GM19467 (cell line): ENCODE measurements at regions not wholly inside any gene's neighbourhood (a gene's known extent, or its start where the extent isn't known, plus 50 kb on each side); places are given as distances from the start of the nearest gene placed in this dataset.

ENCODE experiments used
- ATAC-seq: cut with Tn5 transposase; IDR thresholded peaks from one replicate; pipeline ENCODE4 v1.9.1; 2021; ENCODE audit warnings: mild to moderate bottlenecking, moderate library complexity; ENCODE audit not compliant: unreplicated experiment

GRCh38 chr3:31244929-31245817 lies 287.6 kb upstream of the STT3B start:
- ATAC-seq = no peak

DNA sequence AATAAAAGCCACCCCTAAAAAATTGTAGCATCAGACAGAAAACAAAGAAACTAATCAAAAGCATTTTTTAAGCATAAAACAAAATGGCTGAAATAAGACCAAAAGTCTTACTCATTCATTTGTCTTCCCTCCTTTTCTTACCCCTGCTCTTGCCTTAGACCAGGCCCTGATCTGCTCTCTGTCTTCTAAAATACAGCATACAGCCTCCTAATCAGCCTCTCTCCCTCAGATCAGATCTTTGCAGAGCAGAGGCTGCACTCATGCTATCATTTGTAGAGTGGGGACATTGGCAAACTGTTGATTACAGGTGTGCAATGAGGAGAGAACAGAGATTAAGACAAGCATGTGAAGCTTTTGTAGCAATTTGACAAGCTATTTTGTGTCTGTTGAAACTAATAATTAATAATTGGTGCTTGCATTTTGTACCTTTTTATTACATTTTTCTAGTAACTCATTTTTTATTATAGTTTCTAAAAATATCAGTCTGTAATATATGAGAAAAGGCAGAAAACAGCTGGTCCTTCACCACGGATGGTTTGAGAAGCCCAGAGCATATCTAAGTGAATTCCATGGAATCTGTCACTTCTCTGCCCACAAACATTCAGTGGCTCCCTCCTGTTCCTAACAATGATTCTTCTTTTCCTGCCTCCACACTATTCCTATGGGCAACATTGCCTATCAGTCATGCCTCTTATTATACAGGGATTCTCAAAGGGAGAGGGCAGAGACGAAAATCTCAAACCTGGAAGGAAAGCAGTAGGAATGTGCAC lies 286.2 kb upstream of the STT3B start:
- no peak for ATAC-seq

- no peak for ATAC-seq
These were observed 285.7 kb upstream of the STT3B start for GRCh38 chr3:31247063-31247447.

DNA sequence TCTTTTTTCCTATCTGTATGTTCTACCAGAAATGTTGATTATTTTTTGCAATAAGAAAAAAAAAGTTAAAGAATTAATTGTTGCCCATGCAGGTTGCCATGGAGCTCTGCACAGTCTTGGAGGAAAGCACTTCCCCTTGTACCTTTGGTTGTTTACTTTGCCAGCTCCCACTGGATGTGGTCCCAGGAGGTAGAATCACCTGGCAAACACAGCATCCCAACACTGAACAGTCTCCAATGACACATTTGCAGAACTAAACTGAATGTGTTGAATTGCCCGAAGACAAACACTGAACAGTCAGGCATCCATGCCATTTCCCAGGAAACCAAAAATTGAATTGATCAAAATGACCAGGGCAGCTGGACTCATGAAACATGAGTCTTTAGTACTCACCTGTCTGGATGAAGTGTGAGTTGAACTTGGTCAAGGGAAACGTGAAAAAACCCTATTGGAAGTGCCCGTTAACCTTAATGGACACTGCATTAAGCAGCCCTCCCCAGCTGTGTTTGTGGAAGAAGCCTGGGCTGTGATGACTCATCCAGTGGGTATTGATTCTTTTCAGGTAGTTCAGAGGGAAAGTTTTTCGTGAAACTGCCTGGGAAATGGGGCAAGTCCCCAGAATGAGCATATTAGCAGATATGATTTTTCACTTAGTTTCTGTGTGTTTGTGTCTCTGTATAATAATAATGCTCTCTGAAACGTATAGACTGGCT lies 284.7 kb upstream of the STT3B start:
- no peak for ATAC-seq

- no peak for ATAC-seq
These were observed 284.1 kb upstream of the STT3B start for GRCh38 chr3:31248563-31248992.

- no peak for ATAC-seq
These were observed 283.2 kb upstream of the STT3B start for GRCh38 chr3:31249545-31249944.

DNA sequence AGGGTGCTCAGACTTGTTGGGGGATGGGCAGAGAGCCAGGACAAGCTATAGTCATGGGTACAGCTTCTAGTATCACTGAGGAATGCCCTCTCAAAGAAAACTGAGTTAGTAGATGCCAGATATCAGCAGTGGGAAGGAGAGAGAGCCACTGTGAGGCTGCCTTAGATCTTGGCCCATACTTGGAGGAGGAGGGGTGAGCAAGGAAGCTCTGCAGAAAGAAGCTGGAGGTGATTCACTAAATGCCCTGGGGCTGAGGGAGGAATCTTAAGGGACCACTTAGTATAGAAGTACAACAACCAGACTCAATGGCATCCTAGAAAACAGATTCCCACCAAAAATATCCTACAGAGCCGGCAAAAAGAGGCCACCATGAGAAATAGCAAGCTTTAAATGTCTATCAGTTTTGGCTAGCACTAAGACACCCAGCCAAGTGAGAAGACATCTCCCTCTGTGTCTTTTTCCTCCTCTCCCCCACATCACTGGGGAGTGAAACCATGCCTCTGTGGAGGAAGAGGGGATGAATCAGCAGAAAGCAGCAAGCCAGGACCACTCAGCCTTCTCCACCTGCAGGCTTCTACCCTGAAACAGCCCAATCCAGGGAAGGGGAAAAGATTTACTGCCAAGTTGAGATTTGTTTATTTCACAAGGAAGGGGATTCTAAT lies 282.5 kb upstream of the STT3B start:
- no peak for ATAC-seq

DNA sequence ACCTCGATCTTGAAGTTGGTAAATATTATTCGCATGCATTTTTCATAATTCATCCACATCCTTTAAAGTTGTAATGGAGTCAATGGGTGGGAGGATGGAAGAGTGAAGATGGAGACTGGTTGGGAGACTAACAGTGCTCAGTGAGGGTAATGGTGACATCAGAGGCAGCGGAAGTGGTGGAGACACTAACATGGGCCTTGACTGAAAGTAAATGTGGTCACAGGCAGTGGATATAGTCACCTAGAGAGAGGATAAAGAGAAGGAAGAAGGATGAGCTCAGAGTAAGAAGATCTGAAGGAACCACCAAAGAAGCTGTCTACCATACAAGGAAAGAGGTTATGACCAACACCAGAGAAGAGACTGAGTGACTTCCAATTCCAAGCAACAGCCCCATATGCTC lies 281.6 kb upstream of the STT3B start:
- no peak for ATAC-seq

DNA sequence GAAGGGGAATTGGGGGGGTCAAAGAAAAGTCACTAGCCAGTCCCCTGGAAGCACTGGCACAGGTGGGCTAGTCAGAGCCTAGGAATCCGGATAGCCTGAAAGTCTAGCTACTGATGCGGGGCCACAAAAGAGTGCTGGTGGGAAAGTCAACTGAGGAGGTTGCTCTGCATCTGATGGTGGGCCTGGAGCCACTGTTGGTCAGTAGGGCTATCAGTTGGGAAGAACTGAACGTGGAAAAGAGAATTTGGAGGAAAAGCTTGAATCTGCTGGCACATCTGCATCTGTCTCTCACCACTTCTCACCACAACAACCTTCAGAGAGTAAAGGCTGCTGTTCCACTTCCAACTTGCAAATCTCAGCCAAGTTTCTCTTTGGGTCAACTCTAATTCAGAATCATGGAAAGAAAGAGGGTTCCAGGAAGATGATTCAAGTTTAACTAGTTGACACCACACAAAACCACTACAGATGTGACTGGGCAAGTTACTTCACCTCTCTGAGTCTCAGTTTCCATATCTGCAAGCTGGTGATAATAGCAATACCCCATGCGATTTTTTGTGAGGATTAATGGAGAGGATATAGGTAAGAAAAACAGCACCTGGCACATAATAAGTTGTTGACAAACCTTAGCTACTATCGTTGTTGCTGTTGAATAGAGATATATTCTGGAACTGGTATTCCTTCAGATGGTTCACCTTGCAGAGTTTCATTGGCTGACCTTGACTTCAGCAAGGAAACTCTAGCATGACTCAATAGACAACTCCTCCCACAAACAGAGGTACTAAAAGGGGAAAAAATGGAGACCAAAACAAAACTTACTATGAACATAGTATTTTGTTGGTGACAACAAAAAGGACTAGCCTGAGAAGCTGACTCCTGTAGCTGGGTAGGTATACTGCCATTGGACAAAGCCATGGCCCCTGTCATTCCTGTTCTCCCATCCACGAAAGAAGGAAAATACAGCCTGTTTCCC lies 280.2 kb upstream of the STT3B start:
- no peak for ATAC-seq

GRCh38 chr3:31253782-31254181 lies 278.9 kb upstream of the STT3B start:
- ATAC-seq = no peak

DNA sequence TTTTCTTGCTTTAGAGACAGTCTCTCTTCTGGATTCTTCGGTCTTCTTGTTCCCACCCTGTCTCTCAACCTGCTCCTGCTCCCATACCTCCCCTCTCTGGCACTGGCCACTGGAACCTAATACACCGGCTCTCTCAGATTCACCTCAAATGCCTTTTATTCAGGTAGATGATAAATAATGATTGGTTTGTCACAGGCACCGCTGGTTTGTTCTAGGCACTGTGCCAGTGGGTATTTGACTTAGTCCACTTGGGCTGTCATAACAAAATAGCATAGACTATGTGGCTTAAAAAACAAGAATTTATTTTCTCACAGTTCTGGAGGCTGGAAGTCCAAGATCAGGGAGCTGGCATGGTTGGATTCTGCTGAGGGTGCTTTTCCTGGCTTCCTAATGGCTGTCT lies 278.2 kb upstream of the STT3B start:
- no peak for ATAC-seq

GRCh38 chr3:31255007-31255581 lies 277.6 kb upstream of the STT3B start:
- ATAC-seq = no peak

- ATAC-seq = no peak
These were observed 270.5 kb upstream of the STT3B start for GRCh38 chr3:31262201-31262600.

- no peak for ATAC-seq
These were observed 268.8 kb upstream of the STT3B start for GRCh38 chr3:31263897-31264296.

DNA sequence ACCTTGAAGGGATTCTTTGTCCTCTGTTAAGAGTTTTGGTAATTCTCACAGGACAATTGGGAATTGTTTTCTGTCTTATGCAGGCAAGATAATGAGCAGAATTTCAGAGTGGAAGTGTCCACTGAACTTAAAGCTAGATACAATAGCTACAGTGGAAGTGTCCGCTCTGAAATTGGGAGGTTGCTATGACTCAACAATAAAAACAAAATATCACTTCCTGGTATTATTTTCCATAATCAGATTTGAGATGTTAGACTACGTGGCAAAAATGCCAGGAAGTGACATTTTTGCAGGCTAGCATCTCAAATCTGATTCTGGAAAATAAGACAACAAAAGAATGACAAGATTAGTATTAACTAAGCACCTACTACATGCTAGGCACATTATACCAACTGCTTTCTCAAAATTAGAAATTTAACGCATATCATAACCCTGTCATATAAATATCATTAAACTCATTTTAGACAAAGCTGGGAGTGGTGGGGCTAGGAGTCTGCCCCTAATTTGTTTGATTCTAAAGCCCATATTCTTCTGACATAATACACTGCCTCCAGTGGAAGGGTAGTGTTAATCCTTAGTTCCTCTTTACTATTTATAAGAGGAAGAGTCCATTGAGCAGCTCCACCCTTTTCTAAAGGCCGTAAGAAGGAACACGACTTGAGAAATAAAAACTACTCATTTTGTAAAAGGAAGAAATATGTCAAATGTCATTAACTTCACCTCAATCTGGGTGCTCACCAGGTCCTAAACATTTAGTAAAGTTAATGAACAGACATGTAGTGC lies 266.9 kb upstream of the STT3B start:
- no peak for ATAC-seq

- ATAC-seq = no peak
These were observed 263.9 kb upstream of the STT3B start for GRCh38 chr3:31268868-31269267.

DNA sequence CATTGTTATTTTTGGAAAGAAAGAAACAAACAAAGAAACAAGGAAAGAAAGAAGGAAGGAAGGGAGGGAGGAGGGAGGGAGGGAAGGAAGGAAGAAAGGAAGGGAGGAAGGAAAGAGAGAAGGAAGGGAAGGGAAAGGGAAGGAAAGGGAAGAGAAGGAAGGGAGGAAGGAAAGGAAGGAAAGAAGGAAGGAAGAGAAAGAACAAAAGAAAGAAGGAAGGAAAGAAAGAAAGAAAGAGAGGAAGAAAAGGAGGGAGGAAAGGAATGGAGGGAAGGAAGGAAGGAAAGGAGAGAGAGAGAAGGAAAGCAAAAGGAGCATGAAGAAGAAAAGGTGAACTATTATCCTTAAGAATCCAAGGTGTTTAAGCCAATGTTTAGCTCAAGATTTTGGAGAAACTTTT lies 262.7 kb upstream of the STT3B start:
- ATAC-seq = no peak

DNA sequence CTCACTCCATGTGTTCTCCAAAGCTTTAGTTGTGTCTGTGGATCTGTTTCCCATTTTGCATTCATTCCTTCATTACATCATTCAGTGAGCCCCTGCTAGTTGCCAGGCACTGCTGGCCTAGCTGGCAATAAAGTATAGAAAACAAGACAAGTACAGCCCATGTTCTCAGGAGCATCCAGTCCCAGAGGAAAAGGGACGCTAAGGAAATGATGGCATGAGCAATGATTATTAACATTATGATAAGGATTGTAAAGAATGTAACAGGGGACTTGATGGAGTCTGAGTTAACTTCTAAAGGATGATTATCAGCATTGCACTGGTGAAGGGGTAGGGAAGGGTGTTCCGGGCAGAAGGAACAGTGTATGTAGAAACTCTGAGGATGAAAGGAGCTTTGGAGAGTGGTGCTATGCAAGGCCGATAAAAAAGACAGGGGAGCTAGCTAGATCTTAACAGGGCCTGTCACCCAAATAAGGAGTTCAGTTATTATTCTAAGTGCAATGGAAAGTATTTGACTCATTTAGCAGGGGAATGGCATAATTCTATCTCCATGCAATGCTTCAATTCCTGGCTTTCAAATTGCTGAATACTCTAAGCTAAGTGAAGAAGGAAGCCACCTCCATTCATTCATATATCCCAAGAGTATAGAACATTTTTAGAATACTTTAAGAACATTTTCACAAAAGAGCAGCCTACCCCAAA lies 258.2 kb upstream of the STT3B start:
- no peak for ATAC-seq
